ENCODE measurements at regions not wholly inside any gene's neighbourhood (a gene's known extent, or its start where the extent isn't known, plus 50 kb on each side); places are given as distances from the start of the nearest gene placed in this dataset.

DNA sequence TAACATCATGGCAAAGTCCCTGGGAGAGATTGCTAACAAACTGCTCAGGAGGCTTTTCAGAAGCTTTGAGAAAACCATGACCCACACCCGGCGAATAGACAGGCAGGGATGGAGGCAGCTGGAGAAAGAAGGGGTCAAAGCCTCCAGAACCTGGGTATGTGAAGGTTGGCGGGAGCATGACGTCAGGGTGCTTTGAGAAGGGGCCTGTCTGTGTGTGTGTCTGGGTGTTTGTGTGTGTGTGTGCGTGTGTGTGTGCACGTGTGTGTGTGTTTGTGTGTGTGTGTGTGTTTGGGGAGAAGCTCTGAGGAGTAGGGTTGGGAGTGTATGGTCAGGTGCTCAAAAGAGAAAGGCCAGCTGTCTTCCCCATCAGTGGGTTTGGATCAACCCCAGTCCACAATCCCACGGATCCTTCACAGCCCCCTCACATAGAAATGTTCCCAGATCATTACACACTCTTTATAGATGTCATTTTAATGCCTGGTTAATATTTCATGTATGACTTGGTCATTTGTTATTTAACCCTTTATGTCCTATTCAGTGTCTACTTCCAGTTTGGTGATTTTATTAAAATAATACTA is 254.1 kb upstream of the SMIM21 start:
- H3K36me3 ChIP-seq (ENCODE audit: control insufficient read depth in 3 of 3, insufficient read depth in 3 of 3, low read length in 3 of 3) = no peaks in the 10 kb centered on the region
- H3K4me1 ChIP-seq (ENCODE audit: control insufficient read depth in 3 of 3, insufficient read depth in 3 of 3, low read length in 3 of 3) = no peaks in the 10 kb centered on the region
- no peak overlapping the region for H3K9ac ChIP-seq (ENCODE audit: low read depth in 1 of 3, low read length in 3 of 3)
- H3K27ac ChIP-seq (ENCODE audit: low read depth, low read length) = no peak overlapping the region
- H3K4me3 ChIP-seq (ENCODE audit: low read length in 3 of 3) = no peak overlapping the region
- H3K9me3 ChIP-seq (ENCODE audit: control insufficient read depth in 3 of 3, low read length in 3 of 3) = no peaks in the 10 kb centered on the region
- no peaks in the 10 kb centered on the region for H3K27me3 ChIP-seq (ENCODE audit: control insufficient read depth in 3 of 3, insufficient read depth in 3 of 3, low read length in 3 of 3)

DNA sequence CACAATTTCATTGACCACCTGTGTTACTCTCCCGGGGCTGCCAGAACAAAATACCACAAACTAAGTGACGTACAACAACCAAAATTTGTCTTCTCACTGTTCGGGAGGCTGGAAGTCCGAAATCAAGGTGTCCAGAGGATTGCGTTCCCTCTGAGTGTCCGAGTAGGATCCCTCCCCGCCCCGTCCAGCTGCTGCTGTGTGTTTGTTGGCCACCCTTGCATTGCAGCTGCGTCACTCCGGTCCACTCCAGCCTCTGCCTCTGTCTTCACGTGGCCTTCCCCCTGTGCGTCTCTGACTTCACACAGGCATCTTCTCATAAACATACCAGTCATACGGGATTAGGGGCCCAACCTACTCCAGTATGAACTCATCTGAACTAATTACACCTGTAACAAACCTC is 251.8 kb upstream of the SMIM21 start:
- Histone ChIP-seq H3K27me3 (ENCODE audit: control insufficient read depth in 3 of 3, insufficient read depth in 3 of 3, low read length in 3 of 3) (no peaks in the 10 kb centered on the region), H3K9me3 (ENCODE audit: control insufficient read depth in 3 of 3, low read length in 3 of 3) (no peaks in the 10 kb centered on the region), H3K4me3 (ENCODE audit: low read length in 3 of 3) (no peak overlapping the region), H3K27ac (ENCODE audit: low read depth, low read length) (no peak overlapping the region), H3K9ac (ENCODE audit: low read depth in 1 of 3, low read length in 3 of 3) (no peak overlapping the region), H3K4me1 (ENCODE audit: control insufficient read depth in 3 of 3, insufficient read depth in 3 of 3, low read length in 3 of 3) (no peaks in the 10 kb centered on the region), H3K36me3 (ENCODE audit: control insufficient read depth in 3 of 3, insufficient read depth in 3 of 3, low read length in 3 of 3) (no peaks in the 10 kb centered on the region)

DNA sequence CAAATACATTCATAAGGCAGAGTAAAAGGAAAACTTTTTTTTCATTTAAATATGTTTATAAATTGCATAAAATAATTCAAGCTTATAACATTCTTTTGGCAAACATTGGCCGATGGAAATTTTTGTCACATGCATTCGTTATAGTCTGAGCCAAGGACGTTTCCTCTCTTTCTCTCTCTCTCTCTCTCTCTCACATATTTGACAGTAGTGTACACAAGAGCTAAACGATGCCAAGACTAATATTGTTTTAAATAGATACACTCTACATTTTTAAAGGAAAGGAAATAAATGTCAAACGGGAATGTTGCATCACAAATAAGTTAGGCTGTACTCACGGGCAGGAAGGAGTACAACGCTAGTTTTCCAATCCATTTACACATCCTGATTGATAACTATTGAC is 251.1 kb upstream of the SMIM21 start:
- Histone ChIP-seq H3K9me3 (ENCODE audit: control insufficient read depth in 3 of 3, low read length in 3 of 3) (no peaks in the 10 kb centered on the region), H3K4me1 (ENCODE audit: control insufficient read depth in 3 of 3, insufficient read depth in 3 of 3, low read length in 3 of 3) (no peaks in the 10 kb centered on the region)

DNA sequence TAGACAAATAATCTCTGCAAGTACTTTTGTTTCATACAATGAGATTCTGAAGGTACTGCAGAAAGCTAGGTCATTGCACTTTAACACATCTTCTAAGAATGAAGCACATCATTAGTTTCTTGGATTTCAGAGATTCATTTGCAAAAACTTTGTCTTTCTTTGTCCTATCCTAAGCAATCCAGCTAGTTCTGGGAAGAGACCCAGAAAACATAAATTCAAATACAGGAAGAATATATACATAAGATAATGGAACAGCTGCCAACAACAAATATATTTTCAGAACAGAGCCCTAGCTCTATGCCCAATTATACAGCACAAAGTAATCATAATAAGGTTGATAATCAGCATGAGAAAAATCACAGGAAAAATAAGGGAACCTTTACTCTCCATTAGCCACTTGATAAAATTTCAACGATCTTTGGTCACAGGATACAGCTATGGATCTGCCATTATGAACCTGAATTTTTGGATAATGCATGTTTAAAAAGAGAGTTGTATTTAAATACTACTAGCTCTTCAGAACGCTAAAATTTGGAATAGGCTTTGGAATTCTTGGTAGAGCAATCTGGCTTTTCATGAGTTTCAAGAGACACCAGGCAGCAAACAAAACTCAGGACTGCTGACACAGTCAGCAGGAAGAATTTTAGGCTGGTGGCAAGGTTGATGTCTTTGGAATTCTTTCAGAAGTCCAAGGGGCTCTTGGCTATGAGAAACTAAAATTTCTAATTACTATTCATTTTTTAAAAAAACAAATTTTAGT is 250.4 kb upstream of the SMIM21 start:
- Histone ChIP-seq H3K27ac (ENCODE audit: low read depth, low read length) (no peak overlapping the region), H3K27me3 (ENCODE audit: control insufficient read depth in 3 of 3, insufficient read depth in 3 of 3, low read length in 3 of 3) (no peaks in the 10 kb centered on the region), H3K4me3 (ENCODE audit: low read length in 3 of 3) (no peak overlapping the region), H3K4me1 (ENCODE audit: control insufficient read depth in 3 of 3, insufficient read depth in 3 of 3, low read length in 3 of 3) (no peaks in the 10 kb centered on the region), H3K36me3 (ENCODE audit: control insufficient read depth in 3 of 3, insufficient read depth in 3 of 3, low read length in 3 of 3) (no peaks in the 10 kb centered on the region), H3K9me3 (ENCODE audit: control insufficient read depth in 3 of 3, low read length in 3 of 3) (no peaks in the 10 kb centered on the region), H3K9ac (ENCODE audit: low read depth in 1 of 3, low read length in 3 of 3) (no peak overlapping the region)

More for the DNA sequence above, 251.1 kb upstream of the SMIM21 start:
- Histone ChIP-seq H3K4me3 (ENCODE audit: low read length in 3 of 3) (no peak overlapping the region), H3K27me3 (ENCODE audit: control insufficient read depth in 3 of 3, insufficient read depth in 3 of 3, low read length in 3 of 3) (no peaks in the 10 kb centered on the region), H3K36me3 (ENCODE audit: control insufficient read depth in 3 of 3, insufficient read depth in 3 of 3, low read length in 3 of 3) (no peaks in the 10 kb centered on the region), H3K9ac (ENCODE audit: low read depth in 1 of 3, low read length in 3 of 3) (no peak overlapping the region), H3K27ac (ENCODE audit: low read depth, low read length) (no peak overlapping the region)

DNA sequence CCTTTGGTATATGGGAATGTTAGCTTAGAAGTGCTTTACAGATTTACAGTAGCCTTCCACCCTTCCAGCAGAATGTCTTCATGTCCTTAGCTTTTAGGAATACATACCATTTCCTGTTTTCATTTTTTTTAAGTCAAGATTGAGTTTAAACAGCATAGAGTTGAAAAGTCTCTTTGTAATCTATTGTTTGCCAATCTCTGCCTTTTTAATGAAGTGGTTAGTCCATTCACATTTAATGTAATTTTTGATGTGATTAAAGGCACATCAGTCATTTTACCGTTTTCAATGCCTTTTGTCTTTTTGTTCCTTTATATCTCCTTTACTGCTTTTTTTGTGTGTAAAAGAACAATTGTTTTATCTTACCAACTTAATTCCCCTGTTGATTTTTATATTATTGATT is 233.4 kb upstream of the SMIM21 start:
- Histone ChIP-seq H3K27me3 (ENCODE audit: control insufficient read depth in 3 of 3, insufficient read depth in 3 of 3, low read length in 3 of 3) (no peaks in the 10 kb centered on the region), H3K36me3 (ENCODE audit: control insufficient read depth in 3 of 3, insufficient read depth in 3 of 3, low read length in 3 of 3) (no peaks in the 10 kb centered on the region), H3K27ac (ENCODE audit: low read depth, low read length) (no peak overlapping the region), H3K4me1 (ENCODE audit: control insufficient read depth in 3 of 3, insufficient read depth in 3 of 3, low read length in 3 of 3) (no peaks in the 10 kb centered on the region), H3K9ac (ENCODE audit: low read depth in 1 of 3, low read length in 3 of 3) (no peak overlapping the region), H3K9me3 (ENCODE audit: control insufficient read depth in 3 of 3, low read length in 3 of 3) (peaks cover 0 to 7% (median 4%) of the 10 kb centered on the region in 3 donors), H3K4me3 (ENCODE audit: low read length in 3 of 3) (no peak overlapping the region)

DNA sequence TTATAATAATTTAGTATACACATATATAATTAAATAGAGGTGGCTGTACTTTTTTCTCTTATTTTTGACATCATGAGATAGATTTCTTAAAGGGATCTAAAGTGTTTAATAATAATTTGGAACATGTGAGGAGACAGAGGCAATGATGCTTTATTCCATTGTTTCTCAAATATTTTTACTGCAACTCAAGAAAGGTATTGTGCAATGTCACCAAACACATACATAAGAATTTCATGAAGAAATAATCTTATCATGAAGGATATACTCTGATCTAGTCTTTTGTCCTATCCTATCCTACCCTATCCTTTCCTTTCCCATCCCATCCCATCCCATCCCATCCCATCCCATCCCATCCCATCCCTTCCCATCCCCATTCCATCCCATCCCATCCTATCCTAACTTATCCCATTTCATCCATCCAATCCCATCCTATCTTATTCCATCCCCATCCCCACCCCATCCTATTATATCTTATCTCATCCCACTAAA is 232.1 kb upstream of the SMIM21 start:
- Histone ChIP-seq H3K9ac (ENCODE audit: low read depth in 1 of 3, low read length in 3 of 3) (no peak overlapping the region), H3K9me3 (ENCODE audit: control insufficient read depth in 3 of 3, low read length in 3 of 3) (peaks cover 0 to 7% (median 4%) of the 10 kb centered on the region in 3 donors), H3K4me3 (ENCODE audit: low read length in 3 of 3) (no peak overlapping the region), H3K27me3 (ENCODE audit: control insufficient read depth in 3 of 3, insufficient read depth in 3 of 3, low read length in 3 of 3) (no peaks in the 10 kb centered on the region), H3K4me1 (ENCODE audit: control insufficient read depth in 3 of 3, insufficient read depth in 3 of 3, low read length in 3 of 3) (no peaks in the 10 kb centered on the region), H3K27ac (ENCODE audit: low read depth, low read length) (no peak overlapping the region), H3K36me3 (ENCODE audit: control insufficient read depth in 3 of 3, insufficient read depth in 3 of 3, low read length in 3 of 3) (no peaks in the 10 kb centered on the region)

DNA sequence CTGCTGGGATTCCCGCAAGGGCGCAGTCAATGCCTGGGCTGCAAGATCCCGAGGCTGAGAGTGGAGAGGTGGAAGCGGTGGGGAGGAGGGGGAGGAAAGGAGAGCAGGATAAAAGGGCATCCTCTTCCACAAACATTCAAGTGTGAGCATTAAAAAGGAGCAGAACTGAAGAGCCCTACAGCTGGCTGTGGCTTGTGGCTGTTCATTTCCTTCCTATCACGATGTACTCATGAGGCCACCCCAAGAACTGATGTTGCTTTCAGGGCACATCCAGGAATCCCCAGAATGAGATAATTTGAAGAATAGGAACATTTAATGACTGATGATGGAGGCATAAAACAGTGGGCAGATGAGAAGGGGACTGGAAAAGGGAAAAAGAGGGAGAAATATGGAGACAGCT is 230.8 kb upstream of the SMIM21 start:
- Histone ChIP-seq H3K27me3 (ENCODE audit: control insufficient read depth in 3 of 3, insufficient read depth in 3 of 3, low read length in 3 of 3) (no peaks in the 10 kb centered on the region), H3K4me3 (ENCODE audit: low read length in 3 of 3) (no peak overlapping the region), H3K27ac (ENCODE audit: low read depth, low read length) (no peak overlapping the region), H3K9me3 (ENCODE audit: control insufficient read depth in 3 of 3, low read length in 3 of 3) (peaks cover 0 to 7% (median 4%) of the 10 kb centered on the region in 3 donors), H3K4me1 (ENCODE audit: control insufficient read depth in 3 of 3, insufficient read depth in 3 of 3, low read length in 3 of 3) (no peaks in the 10 kb centered on the region), H3K9ac (ENCODE audit: low read depth in 1 of 3, low read length in 3 of 3) (no peak overlapping the region), H3K36me3 (ENCODE audit: control insufficient read depth in 3 of 3, insufficient read depth in 3 of 3, low read length in 3 of 3) (no peaks in the 10 kb centered on the region)

DNA sequence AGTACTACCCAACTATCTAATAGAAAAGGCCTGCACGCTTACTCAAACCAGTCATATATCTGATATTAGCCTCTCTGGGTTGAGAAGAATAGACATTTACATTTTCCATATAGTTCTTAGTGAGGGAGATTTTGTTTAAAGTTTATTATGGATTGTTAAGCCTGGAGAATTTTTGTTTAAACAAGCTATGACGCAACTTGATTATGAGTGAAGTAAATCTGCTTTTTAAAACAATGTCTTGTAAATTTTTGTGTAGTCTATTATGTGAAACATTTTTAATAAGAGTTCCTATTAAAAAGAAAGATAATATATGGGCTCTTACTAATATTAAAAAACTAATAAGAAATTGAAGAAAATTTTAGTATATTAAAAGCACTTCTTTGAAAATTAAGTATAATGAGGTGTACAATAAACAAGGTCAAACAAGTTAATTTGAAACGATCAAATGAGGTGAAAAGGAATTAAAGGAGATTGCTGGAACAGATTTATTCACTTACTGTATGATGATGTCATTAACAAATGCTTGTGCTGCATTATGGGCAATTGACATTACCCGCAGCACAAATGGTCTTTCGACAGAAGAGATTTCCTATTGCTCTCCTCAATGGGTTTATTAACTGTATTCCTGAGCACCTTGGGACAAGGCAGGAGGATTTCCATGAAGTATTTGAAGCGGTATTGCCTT is 229.2 kb upstream of the SMIM21 start:
- H3K36me3 ChIP-seq (ENCODE audit: control insufficient read depth in 3 of 3, insufficient read depth in 3 of 3, low read length in 3 of 3) = no peaks in the 10 kb centered on the region
- no peaks in the 10 kb centered on the region for H3K4me1 ChIP-seq (ENCODE audit: control insufficient read depth in 3 of 3, insufficient read depth in 3 of 3, low read length in 3 of 3)
- no peak overlapping the region for H3K4me3 ChIP-seq (ENCODE audit: low read length in 3 of 3)
- no peak overlapping the region for H3K27ac ChIP-seq (ENCODE audit: low read depth, low read length)
- H3K9me3 ChIP-seq (ENCODE audit: control insufficient read depth in 3 of 3, low read length in 3 of 3) = peaks cover 0 to 5% (median 4%) of the 10 kb centered on the region in 3 donors
- no peaks in the 10 kb centered on the region for H3K27me3 ChIP-seq (ENCODE audit: control insufficient read depth in 3 of 3, insufficient read depth in 3 of 3, low read length in 3 of 3)
- H3K9ac ChIP-seq (ENCODE audit: low read depth in 1 of 3, low read length in 3 of 3) = no peak overlapping the region

DNA sequence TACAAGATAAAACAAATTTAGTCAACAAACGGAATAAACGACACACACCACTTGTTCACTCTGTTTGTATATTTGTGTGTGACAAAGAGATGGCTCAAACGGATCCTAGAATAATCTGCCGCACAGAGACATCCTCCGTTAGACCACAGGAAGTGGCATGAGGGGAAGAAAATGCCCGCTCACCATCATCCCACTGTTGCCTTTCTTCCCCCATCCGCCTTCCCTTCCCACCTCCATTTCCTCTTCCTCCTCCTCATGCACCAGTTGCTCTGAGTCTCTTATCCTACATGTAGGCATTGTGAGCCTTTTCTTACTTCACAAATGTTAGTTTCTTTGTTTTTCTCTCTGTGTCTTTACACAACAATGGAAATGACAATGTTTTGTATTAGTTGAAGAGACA is 228.5 kb upstream of the SMIM21 start:
- no peak overlapping the region for H3K4me3 ChIP-seq (ENCODE audit: low read length in 3 of 3)
- H3K9ac ChIP-seq (ENCODE audit: low read depth in 1 of 3, low read length in 3 of 3) = no peak overlapping the region
- H3K36me3 ChIP-seq (ENCODE audit: control insufficient read depth in 3 of 3, insufficient read depth in 3 of 3, low read length in 3 of 3) = no peaks in the 10 kb centered on the region
- no peaks in the 10 kb centered on the region for H3K4me1 ChIP-seq (ENCODE audit: control insufficient read depth in 3 of 3, insufficient read depth in 3 of 3, low read length in 3 of 3)
- peaks cover 0 to 4% (median 3%) of the 10 kb centered on the region in 3 donors for H3K9me3 ChIP-seq (ENCODE audit: control insufficient read depth in 3 of 3, low read length in 3 of 3)
- no peaks in the 10 kb centered on the region for H3K27me3 ChIP-seq (ENCODE audit: control insufficient read depth in 3 of 3, insufficient read depth in 3 of 3, low read length in 3 of 3)
- H3K27ac ChIP-seq (ENCODE audit: low read depth, low read length) = no peak overlapping the region
